ENCODE measurements at regions not wholly inside any gene's neighbourhood (a gene's known extent, or its start where the extent isn't known, plus 50 kb on each side); places are given as distances from the start of the nearest gene placed in this dataset.

DNA sequence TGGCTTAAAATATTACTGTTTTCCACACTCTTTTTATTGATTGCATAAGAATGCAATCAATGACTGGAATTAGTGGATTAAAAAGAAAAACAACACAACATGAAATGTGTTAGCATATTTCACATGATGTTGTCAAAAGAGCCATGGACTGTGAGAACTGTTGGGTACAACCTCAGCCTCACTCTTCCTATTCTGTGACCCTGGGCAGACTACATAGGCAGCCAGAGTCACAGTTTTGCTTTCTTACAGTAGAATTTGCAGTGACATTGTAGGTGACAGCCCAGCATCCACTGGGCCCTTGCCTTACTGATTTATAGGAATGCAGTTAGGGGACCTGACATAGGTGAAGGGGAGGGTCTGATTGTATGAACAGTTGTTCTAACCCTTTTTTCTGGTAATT lies 471.4 kb upstream of the SLC35B3 start:
- no peak for TF ChIP-seq POLR2A (IDR thresholded peaks at IDR 0.05)
- TF ChIP-seq, protein P1, sequence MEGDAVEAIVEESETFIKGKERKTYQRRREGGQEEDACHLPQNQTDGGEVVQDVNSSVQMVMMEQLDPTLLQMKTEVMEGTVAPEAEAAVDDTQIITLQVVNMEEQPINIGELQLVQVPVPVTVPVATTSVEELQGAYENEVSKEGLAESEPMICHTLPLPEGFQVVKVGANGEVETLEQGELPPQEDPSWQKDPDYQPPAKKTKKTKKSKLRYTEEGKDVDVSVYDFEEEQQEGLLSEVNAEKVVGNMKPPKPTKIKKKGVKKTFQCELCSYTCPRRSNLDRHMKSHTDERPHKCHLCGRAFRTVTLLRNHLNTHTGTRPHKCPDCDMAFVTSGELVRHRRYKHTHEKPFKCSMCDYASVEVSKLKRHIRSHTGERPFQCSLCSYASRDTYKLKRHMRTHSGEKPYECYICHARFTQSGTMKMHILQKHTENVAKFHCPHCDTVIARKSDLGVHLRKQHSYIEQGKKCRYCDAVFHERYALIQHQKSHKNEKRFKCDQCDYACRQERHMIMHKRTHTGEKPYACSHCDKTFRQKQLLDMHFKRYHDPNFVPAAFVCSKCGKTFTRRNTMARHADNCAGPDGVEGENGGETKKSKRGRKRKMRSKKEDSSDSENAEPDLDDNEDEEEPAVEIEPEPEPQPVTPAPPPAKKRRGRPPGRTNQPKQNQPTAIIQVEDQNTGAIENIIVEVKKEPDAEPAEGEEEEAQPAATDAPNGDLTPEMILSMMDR (IDR thresholded peaks at IDR 0.05): no peak

All from vagina (tissue), 2 donors.